ENCODE measurements at regions not wholly inside any gene's neighbourhood (a gene's known extent, or its start where the extent isn't known, plus 50 kb on each side); places are given as distances from the start of the nearest gene placed in this dataset.

DNA sequence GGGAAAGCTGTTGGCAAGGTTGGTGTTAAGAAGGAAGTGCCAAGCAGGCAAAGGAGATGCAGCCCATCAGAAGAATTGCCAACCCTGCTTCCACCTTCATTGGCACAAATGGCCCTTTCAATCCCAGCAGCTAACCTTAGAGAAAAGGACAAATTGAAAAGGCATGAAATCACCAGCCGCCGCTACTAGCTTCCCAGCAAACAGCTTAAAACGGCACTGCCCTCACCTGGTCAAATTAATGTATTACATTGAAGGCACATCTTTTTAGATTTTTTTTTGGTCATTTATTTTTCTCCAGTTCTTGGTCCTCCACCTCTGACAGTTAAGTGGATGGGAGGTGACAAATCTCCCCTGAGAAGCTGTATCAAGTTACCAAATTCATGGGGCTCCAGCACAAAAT lies 51.0 kb upstream of the NHSL2 start:
- Mint-ChIP-seq H3K4me3 (ENCODE audit: unreplicated experiment) (no peak overlapping the region), H3K36me3 (ENCODE audit: low read depth, unreplicated experiment) (no peaks in the 10 kb centered on the region), H3K4me1 (ENCODE audit: unreplicated experiment) (no peaks in the 10 kb centered on the region), H3K9me3 (ENCODE audit: unreplicated experiment) (no peaks in the 10 kb centered on the region), H3K27ac (ENCODE audit: unreplicated experiment) (no peak overlapping the region), H3K27me3 (ENCODE audit: unreplicated experiment) (peaks cover 2% of the 10 kb centered on the region)
- TF ChIP-seq, protein P1, sequence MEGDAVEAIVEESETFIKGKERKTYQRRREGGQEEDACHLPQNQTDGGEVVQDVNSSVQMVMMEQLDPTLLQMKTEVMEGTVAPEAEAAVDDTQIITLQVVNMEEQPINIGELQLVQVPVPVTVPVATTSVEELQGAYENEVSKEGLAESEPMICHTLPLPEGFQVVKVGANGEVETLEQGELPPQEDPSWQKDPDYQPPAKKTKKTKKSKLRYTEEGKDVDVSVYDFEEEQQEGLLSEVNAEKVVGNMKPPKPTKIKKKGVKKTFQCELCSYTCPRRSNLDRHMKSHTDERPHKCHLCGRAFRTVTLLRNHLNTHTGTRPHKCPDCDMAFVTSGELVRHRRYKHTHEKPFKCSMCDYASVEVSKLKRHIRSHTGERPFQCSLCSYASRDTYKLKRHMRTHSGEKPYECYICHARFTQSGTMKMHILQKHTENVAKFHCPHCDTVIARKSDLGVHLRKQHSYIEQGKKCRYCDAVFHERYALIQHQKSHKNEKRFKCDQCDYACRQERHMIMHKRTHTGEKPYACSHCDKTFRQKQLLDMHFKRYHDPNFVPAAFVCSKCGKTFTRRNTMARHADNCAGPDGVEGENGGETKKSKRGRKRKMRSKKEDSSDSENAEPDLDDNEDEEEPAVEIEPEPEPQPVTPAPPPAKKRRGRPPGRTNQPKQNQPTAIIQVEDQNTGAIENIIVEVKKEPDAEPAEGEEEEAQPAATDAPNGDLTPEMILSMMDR (IDR thresholded peaks at IDR 0.05; ENCODE audit: unreplicated experiment): peak; percentile 54
- DNase-seq (ENCODE audit: low spot score): peak; percentile 28

Measured in endothelial cell (in vitro differentiated cells).